Smooth muscle cell (in vitro differentiated cells): ENCODE measurements at regions not wholly inside any gene's neighbourhood (a gene's known extent, or its start where the extent isn't known, plus 50 kb on each side); places are given as distances from the start of the nearest gene placed in this dataset.
A peak's percentile ranks its signal among the peaks of the same experiment; 100 is the strongest.
"Not testable (repeated sequence)": the region's sequence is repeated elsewhere in the genome, so short reads cannot be mapped to it uniquely, and the experiment has no call there.

Experiments used
- DNase-seq: peaks from one replicate; lab custom pipeline; 2025; ENCODE audit not compliant: unreplicated experiment; lab: John Stamatoyannopoulos, UW
- H2AFZ ChIP-seq: fragments of 200-600 bp; sonication (generic); 2 replicates; pipeline ENCODE4 v1.6.0; 2016; ENCODE audit warnings: antibody characterized with exemption, low read depth, mild to moderate bottlenecking
- H3F3A ChIP-seq: fragments of 200-600 bp; sonication (generic); 2 replicates; pipeline ENCODE4 v1.6.0; 2017; ENCODE audit warnings: antibody characterized with exemption, low read depth
- H3K27ac ChIP-seq: fragments of 200-600 bp; sonication (generic); 2 replicates; pipeline ENCODE4 v1.5.1; 2016; ENCODE audit warnings: low read depth, mild to moderate bottlenecking
- H3K27me3 ChIP-seq: fragments of 200-600 bp; sonication (generic); 2 replicates; pipeline ENCODE4 v1.6.1; 2016; ENCODE audit warnings: low read depth, mild to moderate bottlenecking
- H3K36me3 ChIP-seq: fragments of 200-600 bp; sonication (generic); 2 replicates; pipeline ENCODE4 v1.5.1; 2016; ENCODE audit warnings: low read depth
- H3K4me1 ChIP-seq: fragments of 200-600 bp; sonication (generic); 2 replicates; pipeline ENCODE4 v1.5.1; 2016; ENCODE audit warnings: low read depth
- H3K4me2 ChIP-seq: fragments of 200-600 bp; sonication (generic); 2 replicates; pipeline ENCODE4 v1.6.0; 2016; ENCODE audit warnings: mild to moderate bottlenecking
- H3K4me3 ChIP-seq: fragments of 200-600 bp; sonication (generic); 2 replicates; pipeline ENCODE4 v1.5.1; 2016; ENCODE audit warnings: mild to moderate bottlenecking
- H3K79me2 ChIP-seq: fragments of 200-600 bp; sonication (generic); 2 replicates; pipeline ENCODE4 v1.6.0; 2016; ENCODE audit warnings: low read depth, mild to moderate bottlenecking
- H3K9ac ChIP-seq: fragments of 200-600 bp; sonication (generic); 2 replicates; pipeline ENCODE4 v1.6.0; 2016; ENCODE audit warnings: low read depth
- H3K9me3 ChIP-seq: fragments of 200-600 bp; sonication (generic); replicated peaks from 2 replicates; pipeline ENCODE4 v1.5.1; 2016; ENCODE audit warnings: low read depth
- H4K20me1 ChIP-seq: fragments of 200-600 bp; sonication (generic); 2 replicates; pipeline ENCODE4 v1.6.0; 2016; ENCODE audit warnings: low read depth
- CTCF ChIP-seq: fragments of 200-600 bp; sonication (generic); IDR thresholded peaks from 2 replicates; pipeline ENCODE4 v1.5.1; 2017; ENCODE audit warnings: borderline replicate concordance, mild to moderate bottlenecking, antibody characterized with exemption; ENCODE audit not compliant: insufficient read depth, poor library complexity, severe bottlenecking
- WGBS: methylation state at CpG from one replicate; pipeline ENCODE4 v1.1.7; 2016; ENCODE audit warnings: low lambda C conversion rate; 5-methylcytosine and 5-hydroxymethylcytosine counted together

DNA sequence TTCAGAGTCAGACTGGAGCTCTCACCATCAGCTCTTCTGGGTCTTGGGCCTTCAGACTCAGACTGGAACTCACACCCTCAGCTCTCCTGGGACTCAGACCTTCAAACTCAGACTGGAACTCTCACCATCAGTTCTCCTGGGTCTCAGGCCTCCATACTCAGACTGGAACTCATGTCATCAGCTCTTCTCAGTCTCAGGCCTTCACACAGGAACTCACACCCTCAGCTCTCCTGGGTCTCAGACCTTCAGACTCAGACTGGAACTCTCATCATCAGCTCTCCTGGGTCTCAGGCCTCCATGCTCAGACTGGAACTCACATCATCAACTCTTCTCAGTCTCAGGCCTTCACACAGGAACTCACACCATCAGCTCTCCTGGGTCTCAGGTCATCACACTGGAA is 147.2 kb upstream of the MXRA5 start:
- Histone ChIP-seq H2AFZ (no peak overlapping the region), H3K4me1 (no peaks in the 10 kb centered on the region), H3K79me2 (no peaks in the 10 kb centered on the region), H3K4me2 (no peak overlapping the region), H3K36me3 (no peaks in the 10 kb centered on the region), H3K9me3 (no peaks in the 10 kb centered on the region), H3K4me3 (no peak overlapping the region), H3K27me3 (no peaks in the 10 kb centered on the region), H4K20me1 (no peaks in the 10 kb centered on the region), H3K9ac (no peak overlapping the region), H3K27ac (no peak overlapping the region), H3F3A (no peaks in the 10 kb centered on the region)
- TF ChIP-seq CTCF: no peak
- DNase-seq: no peak

- H3F3A ChIP-seq: no peaks in the 10 kb centered on the region
- no peaks in the 10 kb centered on the region for H3K9me3 ChIP-seq
- no peaks in the 10 kb centered on the region for H3K79me2 ChIP-seq
- no peaks in the 10 kb centered on the region for H3K27me3 ChIP-seq
- WGBS: 74% methylated on average over 8 of the region's 8 CpGs
- H3K4me1 ChIP-seq: no peaks in the 10 kb centered on the region
- no peak overlapping the region for H3K9ac ChIP-seq
- H2AFZ ChIP-seq: no peak overlapping the region
- no peak for DNase-seq
- H3K36me3 ChIP-seq: no peaks in the 10 kb centered on the region
- H4K20me1 ChIP-seq: no peaks in the 10 kb centered on the region
- H3K27ac ChIP-seq: no peak overlapping the region
- H3K4me2 ChIP-seq: no peak overlapping the region
- no peak overlapping the region for H3K4me3 ChIP-seq
- TF ChIP-seq CTCF: no peak
Observed at GRCh38 chrX:3485727-3486126, 139.3 kb upstream of the MXRA5 start.

GRCh38 chrX:3479026-3479425 is 132.6 kb upstream of the MXRA5 start:
- H3K36me3 ChIP-seq: no peaks in the 10 kb centered on the region
- 83% methylated on average over 4 of the region's 4 CpGs for WGBS
- H2AFZ ChIP-seq: no peak overlapping the region
- H3K9me3 ChIP-seq: no peaks in the 10 kb centered on the region
- DNase-seq: no peak
- no peak overlapping the region for H3K4me2 ChIP-seq
- no peaks in the 10 kb centered on the region for H4K20me1 ChIP-seq
- H3K27me3 ChIP-seq: no peaks in the 10 kb centered on the region
- H3K4me1 ChIP-seq: no peaks in the 10 kb centered on the region
- H3K27ac ChIP-seq: no peak overlapping the region
- no peak overlapping the region for H3K9ac ChIP-seq
- H3F3A ChIP-seq: no peaks in the 10 kb centered on the region
- H3K79me2 ChIP-seq: no peaks in the 10 kb centered on the region
- no peak for TF ChIP-seq CTCF
- H3K4me3 ChIP-seq: no peak overlapping the region

- TF ChIP-seq CTCF: no peak
- H3F3A ChIP-seq: no peaks in the 10 kb centered on the region
- H3K4me3 ChIP-seq: no peak overlapping the region
- no peaks in the 10 kb centered on the region for H3K27me3 ChIP-seq
- no peaks in the 10 kb centered on the region for H3K36me3 ChIP-seq
- no peaks in the 10 kb centered on the region for H3K79me2 ChIP-seq
- no peak for DNase-seq
- H3K9me3 ChIP-seq: no peaks in the 10 kb centered on the region
- WGBS: 85% methylated on average over 4 of the region's 4 CpGs
- H3K4me2 ChIP-seq: no peak overlapping the region
- H3K27ac ChIP-seq: no peak overlapping the region
- no peak overlapping the region for H3K9ac ChIP-seq
- H2AFZ ChIP-seq: no peak overlapping the region
- H4K20me1 ChIP-seq: no peaks in the 10 kb centered on the region
- no peaks in the 10 kb centered on the region for H3K4me1 ChIP-seq
Observed at GRCh38 chrX:3476973-3477372, 130.5 kb upstream of the MXRA5 start.

DNA sequence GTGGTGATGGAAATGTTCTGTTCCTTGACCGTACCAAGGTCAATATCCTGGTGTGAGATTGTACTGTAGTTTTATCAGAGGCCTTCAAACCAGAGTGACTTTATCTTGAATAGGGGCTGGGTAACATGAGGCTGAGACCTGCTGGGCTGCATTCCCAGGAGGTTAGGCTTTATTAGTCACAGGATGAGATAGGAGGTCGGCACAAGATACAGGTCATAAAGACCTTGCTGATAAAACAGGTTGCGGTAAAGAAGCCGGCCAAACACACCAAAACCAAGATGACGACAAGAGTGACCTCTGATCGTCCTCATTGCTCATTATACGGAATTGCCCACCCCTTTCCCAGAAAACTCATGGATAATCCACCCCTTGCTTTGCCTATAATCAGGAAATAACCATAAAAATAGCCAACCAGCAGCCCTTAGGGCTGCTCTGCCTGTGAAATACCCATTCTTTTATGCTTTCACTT is 123.8 kb upstream of the MXRA5 start:
- H3K27me3 ChIP-seq, H3K36me3 ChIP-seq, H3K79me2 ChIP-seq, H3K27ac ChIP-seq, H3K9ac ChIP-seq, H2AFZ ChIP-seq, H3K9me3 ChIP-seq, H4K20me1 ChIP-seq, H3F3A ChIP-seq, DNase-seq, H3K4me1 ChIP-seq, H3K4me3 ChIP-seq: not testable (repeated sequence)
- H3K4me2 ChIP-seq: peak overlapping the region; percentile 22
- WGBS: 47% methylated on average over 7 of the region's 7 CpGs
